GM12872 (cell line): ENCODE measurements at regions not wholly inside any gene's neighbourhood (a gene's known extent, or its start where the extent isn't known, plus 50 kb on each side); places are given as distances from the start of the nearest gene placed in this dataset.

Experiments
- CTCF ChIP-seq: IDR thresholded peaks from 3 replicates; pipeline ENCODE4 v1.5.1; 2011; ENCODE audit warnings: low read depth, mild to moderate bottlenecking, low read length, moderate library complexity; ENCODE audit not compliant: insufficient read depth

GRCh38 chr2:207216457-207216856 lies 50.7 kb upstream of the KLF7 start:
- no peak for TF ChIP-seq CTCF

GRCh38 chr2:207217442-207217841 lies 51.7 kb upstream of the KLF7 start:
- TF ChIP-seq CTCF: no peak

- TF ChIP-seq CTCF: no peak
These were observed 53.4 kb upstream of the KLF7 start for GRCh38 chr2:207219081-207219630.

GRCh38 chr2:207219676-207220501 lies 54.1 kb upstream of the KLF7 start:
- TF ChIP-seq CTCF: no peak

- no peak for TF ChIP-seq CTCF
These were observed 56.0 kb upstream of the KLF7 start for GRCh38 chr2:207221731-207222130.

GRCh38 chr2:207223051-207223450 lies 57.3 kb upstream of the KLF7 start:
- no peak for TF ChIP-seq CTCF

- no peak for TF ChIP-seq CTCF
These were observed 58.6 kb upstream of the KLF7 start for GRCh38 chr2:207224381-207224780.
